Head of caudate nucleus (tissue), 42 donors: ENCODE measurements at regions not wholly inside any gene's neighbourhood (a gene's known extent, or its start where the extent isn't known, plus 50 kb on each side); places are given as distances from the start of the nearest gene placed in this dataset.
A peak's percentile ranks its signal among the peaks of the same experiment; 100 is the strongest.
"Not testable (repeated sequence)": the region's sequence is repeated elsewhere in the genome, so short reads cannot be mapped to it uniquely, and the experiment has no call there.

Experiments used
- DNase-seq, 42 donors: peaks; one replicate each; pipeline versions ENCODE4 v3.0.0 to v3.0.0-alpha.2; 2020 to 2021; ENCODE audit warnings: mixed read lengths in 7 of 42
- intact Hi-C: fragments of 100-400 bp; cut with DNase I; formaldehyde crosslinking; loops from one replicate; pipeline ENCODE4 v1.15.0; 2022

- intact Hi-C loops, result no loop called here
- DNase-seq, result peak in 33 of 42 donors; percentile 21 to 80 (median 46)
These were observed 113.5 kb downstream of the SHANK2 start for GRCh38 chr11:71138737-71139425.

- DNase-seq, result no peak
- intact Hi-C loops, result no loop called here
These were observed 115.0 kb downstream of the SHANK2 start for GRCh38 chr11:71137376-71137775.

GRCh38 chr11:71136095-71136845 is 116.1 kb downstream of the SHANK2 start:
- intact Hi-C loops, result no loop called here
- DNase-seq, result no peak

- intact Hi-C loops, result no loop called here
These were observed 117.3 kb downstream of the SHANK2 start for GRCh38 chr11:71135112-71135511.

GRCh38 chr11:71133946-71134345 is 118.4 kb downstream of the SHANK2 start:
- no peak for DNase-seq

More at GRCh38 chr11:71135112-71135511, 117.3 kb downstream of the SHANK2 start:
- DNase-seq, result no peak

GRCh38 chr11:71131861-71132260 is 120.5 kb downstream of the SHANK2 start:
- no peak for DNase-seq

More at GRCh38 chr11:71133946-71134345, 118.4 kb downstream of the SHANK2 start:
- intact Hi-C loops, result no loop called here

GRCh38 chr11:71130106-71130505 is 122.3 kb downstream of the SHANK2 start:
- DNase-seq, result no peak
- intact Hi-C loops, result no loop called here

More at GRCh38 chr11:71131861-71132260, 120.5 kb downstream of the SHANK2 start:
- intact Hi-C loops, result no loop called here

GRCh38 chr11:71129624-71130023 is 122.8 kb downstream of the SHANK2 start:
- intact Hi-C loops, result no loop called here
- DNase-seq, result peak in 2 of 42 donors; percentile 42 to 50

- DNase-seq, result no peak
- intact Hi-C loops, result no loop called here
These were observed 124.6 kb downstream of the SHANK2 start for GRCh38 chr11:71127806-71128205.

GRCh38 chr11:71126401-71126800 is 126.0 kb downstream of the SHANK2 start:
- intact Hi-C loops, result not testable (repeated sequence)

GRCh38 chr11:71125150-71125549 is 127.2 kb downstream of the SHANK2 start:
- intact Hi-C loops, result no loop called here

More at GRCh38 chr11:71126401-71126800, 126.0 kb downstream of the SHANK2 start:
- DNase-seq, result not testable (repeated sequence)

GRCh38 chr11:71124127-71124526 is 128.2 kb downstream of the SHANK2 start:
- intact Hi-C loops, result no loop called here

More at GRCh38 chr11:71125150-71125549, 127.2 kb downstream of the SHANK2 start:
- DNase-seq, result no peak

GRCh38 chr11:71120471-71120896 is 131.9 kb downstream of the SHANK2 start:
- DNase-seq, result peak in 3 of 42 donors; percentile 16 to 52 (median 28)
- intact Hi-C loops, result no loop called here

More at GRCh38 chr11:71124127-71124526, 128.2 kb downstream of the SHANK2 start:
- DNase-seq, result no peak

GRCh38 chr11:71119656-71120269 is 132.6 kb downstream of the SHANK2 start:
- intact Hi-C loops, result loop anchor here (10.0 kb wide), 2 partner anchors 135 to 245 kb away; partner anchors contain the start of gene SHANK2
- DNase-seq, result peak in 15 of 42 donors; percentile 24 to 65 (median 33)

GRCh38 chr11:71118671-71119250 is 133.6 kb downstream of the SHANK2 start:
- no peak for DNase-seq
- intact Hi-C loops, result loop anchor here (10.0 kb wide), 2 partner anchors 136 to 246 kb away; partner anchors contain the start of gene SHANK2

GRCh38 chr11:71117311-71117710 is 135.1 kb downstream of the SHANK2 start:
- no peak for DNase-seq
- intact Hi-C loops, result loop anchor here (10.0 kb wide), 2 partner anchors 137 to 247 kb away; partner anchors contain the start of gene SHANK2

- DNase-seq, result no peak
These were observed 135.7 kb downstream of the SHANK2 start for GRCh38 chr11:71116693-71117040.

GRCh38 chr11:71115770-71116692 is 136.3 kb downstream of the SHANK2 start:
- intact Hi-C loops, result loop anchor here (10.0 kb wide), 2 partner anchors 139 to 249 kb away; partner anchors contain the start of gene SHANK2

More at GRCh38 chr11:71116693-71117040, 135.7 kb downstream of the SHANK2 start:
- intact Hi-C loops, result loop anchor here (10.0 kb wide), 2 partner anchors 138 to 248 kb away; partner anchors contain the start of gene SHANK2

More at GRCh38 chr11:71115770-71116692, 136.3 kb downstream of the SHANK2 start:
- DNase-seq, result no peak
